ENCODE measurements at regions not wholly inside any gene's neighbourhood (a gene's known extent, or its start where the extent isn't known, plus 50 kb on each side); places are given as distances from the start of the nearest gene placed in this dataset.
"Not testable (repeated sequence)": the region's sequence is repeated elsewhere in the genome, so short reads cannot be mapped to it uniquely, and the experiment has no call there.

GRCh38 chr10:57472823-57473619 lies 794.7 kb downstream of the IPMK start:
- DNase-seq = no peak

GRCh38 chr10:57468894-57469432 lies 798.7 kb downstream of the IPMK start:
- no peak for DNase-seq

GRCh38 chr10:57465155-57465554 lies 802.5 kb downstream of the IPMK start:
- no peak for DNase-seq

- no peak for DNase-seq
Measured at GRCh38 chr10:57460540-57460939, 807.2 kb downstream of the IPMK start.

- DNase-seq = no peak
Measured at GRCh38 chr10:57457972-57458512, 809.7 kb downstream of the IPMK start.

GRCh38 chr10:57430376-57430775 lies 837.3 kb downstream of the IPMK start:
- no peak for DNase-seq

- DNase-seq = no peak
Measured at GRCh38 chr10:57420881-57421280, 846.8 kb downstream of the IPMK start.

- DNase-seq = no peak
Measured at GRCh38 chr10:57418476-57418875, 849.2 kb downstream of the IPMK start.

- DNase-seq = no peak
Measured at GRCh38 chr10:57395923-57396322, 871.8 kb downstream of the IPMK start.

GRCh38 chr10:57367412-57367811 lies 900.3 kb downstream of the IPMK start:
- no peak for DNase-seq

- DNase-seq = no peak
Measured at GRCh38 chr10:57362811-57363210, 904.9 kb downstream of the IPMK start.

- DNase-seq = no peak
Measured at GRCh38 chr10:57353403-57354003, 914.2 kb downstream of the IPMK start.

GRCh38 chr10:57351076-57351475 lies 916.6 kb downstream of the IPMK start:
- no peak for DNase-seq

- DNase-seq = no peak
Measured at GRCh38 chr10:57341294-57341693, 926.4 kb downstream of the IPMK start.

- no peak for DNase-seq
Measured at GRCh38 chr10:57338823-57339558, 928.7 kb downstream of the IPMK start.

- DNase-seq = no peak
Measured at GRCh38 chr10:57336865-57337264, 930.8 kb downstream of the IPMK start.

- DNase-seq = no peak
Measured at GRCh38 chr10:57336341-57336740, 931.4 kb downstream of the IPMK start.

- DNase-seq = no peak
Measured at GRCh38 chr10:57334523-57334922, 933.2 kb downstream of the IPMK start.

- DNase-seq = no peak
Measured at GRCh38 chr10:57333880-57334279, 933.8 kb downstream of the IPMK start.

GRCh38 chr10:57321400-57321854 lies 946.3 kb downstream of the IPMK start:
- not testable (repeated sequence) for DNase-seq

- DNase-seq = no peak
Measured at GRCh38 chr10:57320416-57320815, 947.3 kb downstream of the IPMK start.

- DNase-seq = no peak
Measured at GRCh38 chr10:57314046-57314445, 953.0 kb upstream of the ZWINT start.

GRCh38 chr10:57303566-57303965 lies 942.5 kb upstream of the ZWINT start:
- DNase-seq = no peak
